Kidney (tissue), 13 donors: ENCODE measurements at regions not wholly inside any gene's neighbourhood (a gene's known extent, or its start where the extent isn't known, plus 50 kb on each side); places are given as distances from the start of the nearest gene placed in this dataset.

Experiments
- DNase-seq, 5 donors: peaks; one replicate each; pipeline ENCODE4 v3.0.0-alpha.2; 2013 to 2020
- FAIRE-seq: peaks from 2 replicates; lab custom pipeline; 2012; peaks lifted over from hg19 to GRCh38; lab: Jason Lieb, UNC
- H3K27ac ChIP-seq, 2 donors: one replicate each; pipeline ENCODE4 v1.7.0; 2013; ENCODE audit warnings: low read depth in 2 of 2, low read length in 2 of 2, inconsistent platforms in 1 of 2
- H3K27me3 ChIP-seq: one replicate; pipeline ENCODE4 v1.7.1; 2013; ENCODE audit warnings: low read length, inconsistent platforms; ENCODE audit not compliant: control insufficient read depth, insufficient read depth
- H3K36me3 ChIP-seq, 3 donors: one replicate each; pipeline versions ENCODE4 v1.7.0 to v1.7.1; 2013; ENCODE audit warnings: low read length in 3 of 3, control low read depth in 1 of 3, inconsistent platforms in 1 of 3; ENCODE audit not compliant: insufficient read depth in 3 of 3, control insufficient read depth in 2 of 3
- H3K4me1 ChIP-seq, 3 donors: one replicate each; pipeline versions ENCODE4 v1.7.0 to v1.7.1; 2013; ENCODE audit warnings: low read length in 3 of 3, inconsistent platforms in 1 of 3, low read depth in 1 of 3; ENCODE audit not compliant: control insufficient read depth in 2 of 3, insufficient read depth in 2 of 3
- H3K4me3 ChIP-seq, 3 donors: one replicate each; pipeline versions ENCODE4 v1.7.0 to v1.8.1; 2013; ENCODE audit warnings: low read length in 3 of 3, control low read depth in 1 of 3, inconsistent platforms in 1 of 3
- H3K9ac ChIP-seq, 3 donors: one replicate each; pipeline versions ENCODE4 v1.7.0 to v1.7.1; 2013; ENCODE audit warnings: low read length in 3 of 3, control low read depth in 1 of 3, inconsistent platforms in 1 of 3
- H3K9me3 ChIP-seq, 3 donors: one replicate each; pipeline versions ENCODE4 v1.7.0 to v1.7.1; 2013; ENCODE audit warnings: low read length in 3 of 3, control low read depth in 1 of 3, inconsistent platforms in 1 of 3; ENCODE audit not compliant: control insufficient read depth in 2 of 3, insufficient read depth in 1 of 3
- intact Hi-C: fragments of 100-400 bp; cut with DNase I; formaldehyde crosslinking; loops from one replicate; pipeline ENCODE4 v1.11.1; 2022
- TF ChIP-seq, protein P1 (sequence below): IDR thresholded peaks from 3 replicates; pipeline ENCODE4 v1.5.1; 2012; ENCODE audit warnings: mild to moderate bottlenecking, moderate library complexity, borderline replicate concordance; ENCODE audit not compliant: insufficient read depth; ENCODE audit errors: extremely low read depth
- donor health status: control.
- donor health status: control.
- donor health status: control.
- donor health status: control.
- donor health status: control.
- donor health status: DM: yes; HTN: yes; CAD: no.
- donor health status: Normal renal cell carcinoma (clear cell type).

DNA sequence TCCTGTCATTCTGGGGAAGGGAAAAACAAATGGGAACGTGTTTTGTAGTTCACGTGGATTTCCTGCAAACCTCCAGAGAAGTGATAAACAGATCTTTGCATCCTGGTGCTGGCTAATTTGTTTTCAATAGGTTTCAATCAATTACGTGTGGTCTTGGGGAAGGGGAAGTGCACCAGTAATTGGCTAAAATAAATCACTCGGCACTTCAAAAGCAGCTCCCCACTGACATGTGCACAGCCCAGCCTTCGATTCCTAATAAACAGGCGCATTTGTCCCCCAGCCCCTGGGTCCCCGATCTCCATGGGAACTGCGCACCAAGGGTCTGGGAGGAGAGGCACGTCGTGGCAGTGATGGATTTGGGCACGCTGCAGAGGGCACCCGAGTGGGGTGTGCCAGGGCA, 112.9 kb upstream of the GSE1 start:
- no peak for FAIRE-seq
- no peaks in the 10 kb centered on the region for H3K9me3 ChIP-seq
- TF ChIP-seq, protein P1, sequence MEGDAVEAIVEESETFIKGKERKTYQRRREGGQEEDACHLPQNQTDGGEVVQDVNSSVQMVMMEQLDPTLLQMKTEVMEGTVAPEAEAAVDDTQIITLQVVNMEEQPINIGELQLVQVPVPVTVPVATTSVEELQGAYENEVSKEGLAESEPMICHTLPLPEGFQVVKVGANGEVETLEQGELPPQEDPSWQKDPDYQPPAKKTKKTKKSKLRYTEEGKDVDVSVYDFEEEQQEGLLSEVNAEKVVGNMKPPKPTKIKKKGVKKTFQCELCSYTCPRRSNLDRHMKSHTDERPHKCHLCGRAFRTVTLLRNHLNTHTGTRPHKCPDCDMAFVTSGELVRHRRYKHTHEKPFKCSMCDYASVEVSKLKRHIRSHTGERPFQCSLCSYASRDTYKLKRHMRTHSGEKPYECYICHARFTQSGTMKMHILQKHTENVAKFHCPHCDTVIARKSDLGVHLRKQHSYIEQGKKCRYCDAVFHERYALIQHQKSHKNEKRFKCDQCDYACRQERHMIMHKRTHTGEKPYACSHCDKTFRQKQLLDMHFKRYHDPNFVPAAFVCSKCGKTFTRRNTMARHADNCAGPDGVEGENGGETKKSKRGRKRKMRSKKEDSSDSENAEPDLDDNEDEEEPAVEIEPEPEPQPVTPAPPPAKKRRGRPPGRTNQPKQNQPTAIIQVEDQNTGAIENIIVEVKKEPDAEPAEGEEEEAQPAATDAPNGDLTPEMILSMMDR: no peak
- no peaks in the 10 kb centered on the region for H3K27me3 ChIP-seq
- H3K9ac ChIP-seq: no peak overlapping the region
- no peak for DNase-seq
- H3K4me1 ChIP-seq: no peaks in the 10 kb centered on the region
- peaks cover 0 to 2% (median 0%) of the 10 kb centered on the region in 3 donors for H3K36me3 ChIP-seq
- no peak overlapping the region for H3K27ac ChIP-seq
- H3K4me3 ChIP-seq: no peak overlapping the region
- intact Hi-C loops: no loop called here

DNA sequence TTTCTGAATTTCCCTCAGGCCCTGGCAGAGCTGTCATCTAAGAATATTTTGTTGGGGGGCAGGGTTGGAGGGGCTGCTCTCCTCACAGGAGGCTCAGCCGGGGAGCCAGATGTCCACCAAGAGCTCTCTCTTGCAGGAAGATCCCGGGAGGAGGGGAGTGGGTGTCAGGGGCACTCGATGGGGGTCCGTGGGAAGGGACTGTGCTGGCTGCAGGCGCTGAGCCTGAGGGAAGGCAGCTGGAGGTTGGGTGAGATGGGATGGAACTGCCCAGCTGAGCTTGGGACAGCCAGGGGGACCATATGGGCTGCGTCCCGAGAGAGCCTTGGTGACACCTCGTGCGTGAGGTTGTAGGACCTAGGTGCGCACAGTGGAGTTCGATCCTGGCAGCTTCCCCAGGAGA, 111.2 kb upstream of the GSE1 start:
- Histone ChIP-seq H3K27ac (no peak overlapping the region), H3K36me3 (peaks cover 0 to 2% (median 0%) of the 10 kb centered on the region in 3 donors), H3K9me3 (no peaks in the 10 kb centered on the region), H3K9ac (no peak overlapping the region), H3K27me3 (no peaks in the 10 kb centered on the region), H3K4me1 (no peaks in the 10 kb centered on the region), H3K4me3 (no peak overlapping the region)
- DNase-seq (no peak), FAIRE-seq (no peak)
- TF ChIP-seq, protein P1: no peak
- intact Hi-C loops: no loop called here

DNA sequence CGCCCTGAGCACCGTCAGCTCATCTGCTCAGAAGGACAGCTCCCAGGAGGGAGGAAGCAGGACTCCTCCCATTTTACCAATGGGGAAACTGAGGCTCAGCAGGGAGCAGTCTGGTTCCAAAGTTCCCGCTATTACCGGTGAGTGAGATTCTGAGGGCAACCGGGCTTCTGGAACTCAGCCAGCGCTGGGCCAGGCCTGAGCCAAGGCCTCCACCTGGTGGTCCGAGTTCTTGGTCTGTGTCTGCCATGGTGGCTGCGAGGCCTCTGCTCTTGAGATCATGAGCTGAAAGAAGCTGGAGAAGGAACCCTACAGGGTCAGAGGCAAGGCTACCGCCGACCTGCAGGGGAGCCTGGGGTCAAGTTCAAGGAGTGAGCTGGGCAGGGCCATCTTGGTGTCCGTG, 110.8 kb upstream of the GSE1 start:
- intact Hi-C loops: no loop called here

More for the DNA sequence above, 110.8 kb upstream of the GSE1 start:
- Histone ChIP-seq H3K27ac (no peak overlapping the region), H3K4me3 (no peak overlapping the region), H3K4me1 (no peaks in the 10 kb centered on the region), H3K9ac (no peak overlapping the region), H3K36me3 (peaks cover 0 to 2% (median 0%) of the 10 kb centered on the region in 3 donors), H3K27me3 (no peaks in the 10 kb centered on the region), H3K9me3 (no peaks in the 10 kb centered on the region)
- TF ChIP-seq, protein P1: no peak
- no peak for DNase-seq
- no peak for FAIRE-seq
